ENCODE measurements at regions not wholly inside any gene's neighbourhood (a gene's known extent, or its start where the extent isn't known, plus 50 kb on each side); places are given as distances from the start of the nearest gene placed in this dataset.

DNA sequence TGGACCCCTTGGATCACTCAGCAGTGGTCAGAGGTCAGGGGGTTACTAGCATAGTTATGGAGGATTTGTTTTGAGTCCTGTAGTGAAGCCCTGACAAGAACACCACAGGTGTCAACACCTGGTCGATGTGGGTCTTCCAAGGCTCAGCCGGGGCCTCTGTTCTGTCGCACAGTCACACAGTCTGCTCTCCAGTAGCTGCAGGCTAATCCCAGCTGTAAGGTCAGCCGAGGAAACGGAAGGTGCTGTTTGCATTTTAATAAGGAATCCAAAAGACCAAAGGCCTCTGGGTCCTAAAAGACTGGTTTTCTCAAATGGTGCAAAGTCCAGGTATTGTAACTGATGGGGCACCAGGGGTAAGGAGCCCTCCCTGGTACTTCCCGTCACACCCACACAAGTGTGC, 71.7 kb downstream of the RPLP1 start:
- Mint-ChIP-seq H3K4me3 (no peak overlapping the region), H3K9me3 (no peaks in the 10 kb centered on the region)

GRCh38 chr15:69524814-69525213, 72.2 kb downstream of the RPLP1 start:
- peaks cover 22% of the 10 kb centered on the region for H3K27me3 Mint-ChIP-seq (ENCODE audit: low read depth)
- H3K9me3 Mint-ChIP-seq: no peaks in the 10 kb centered on the region
- H3K36me3 Mint-ChIP-seq (ENCODE audit: low read depth): no peaks in the 10 kb centered on the region
- no peak for TF ChIP-seq CTCF (conservative IDR thresholded peaks at IDR 0.05)
- H3K4me3 Mint-ChIP-seq: no peak overlapping the region
- DNase-seq (ENCODE audit: low read depth, low spot score): no peak
- no peak overlapping the region for H3K27ac Mint-ChIP-seq (ENCODE audit: unreplicated experiment)
- peaks cover 44% of the 10 kb centered on the region for H3K4me1 Mint-ChIP-seq

More for the DNA sequence above, 71.7 kb downstream of the RPLP1 start:
- H3K27me3 Mint-ChIP-seq (ENCODE audit: low read depth): peaks cover 20% of the 10 kb centered on the region
- DNase-seq (ENCODE audit: low read depth, low spot score): no peak
- TF ChIP-seq CTCF (conservative IDR thresholded peaks at IDR 0.05): no peak
- peaks cover 42% of the 10 kb centered on the region for H3K4me1 Mint-ChIP-seq
- no peaks in the 10 kb centered on the region for H3K36me3 Mint-ChIP-seq (ENCODE audit: low read depth)
- no peak overlapping the region for H3K27ac Mint-ChIP-seq (ENCODE audit: unreplicated experiment)

- Mint-ChIP-seq H3K27ac (ENCODE audit: unreplicated experiment) (no peak overlapping the region), H3K9me3 (no peaks in the 10 kb centered on the region), H3K4me3 (no peak overlapping the region), H3K36me3 (ENCODE audit: low read depth) (no peaks in the 10 kb centered on the region), H3K27me3 (ENCODE audit: low read depth) (peaks cover 27% of the 10 kb centered on the region), H3K4me1 (peaks cover 51% of the 10 kb centered on the region)
- no peak for TF ChIP-seq CTCF (conservative IDR thresholded peaks at IDR 0.05)
- no peak for DNase-seq (ENCODE audit: low read depth, low spot score)
Observed at GRCh38 chr15:69525543-69525942, 72.9 kb downstream of the RPLP1 start.

- no peaks in the 10 kb centered on the region for H3K9me3 Mint-ChIP-seq
- no peak overlapping the region for H3K4me3 Mint-ChIP-seq
- no peaks in the 10 kb centered on the region for H3K36me3 Mint-ChIP-seq (ENCODE audit: low read depth)
- peaks cover 30% of the 10 kb centered on the region for H3K27me3 Mint-ChIP-seq (ENCODE audit: low read depth)
- no peak for TF ChIP-seq CTCF (conservative IDR thresholded peaks at IDR 0.05)
- peaks cover 56% of the 10 kb centered on the region for H3K4me1 Mint-ChIP-seq
- no peak overlapping the region for H3K27ac Mint-ChIP-seq (ENCODE audit: unreplicated experiment)
- no peak for DNase-seq (ENCODE audit: low read depth, low spot score)
Observed at GRCh38 chr15:69526081-69527061, 73.8 kb downstream of the RPLP1 start.

DNA sequence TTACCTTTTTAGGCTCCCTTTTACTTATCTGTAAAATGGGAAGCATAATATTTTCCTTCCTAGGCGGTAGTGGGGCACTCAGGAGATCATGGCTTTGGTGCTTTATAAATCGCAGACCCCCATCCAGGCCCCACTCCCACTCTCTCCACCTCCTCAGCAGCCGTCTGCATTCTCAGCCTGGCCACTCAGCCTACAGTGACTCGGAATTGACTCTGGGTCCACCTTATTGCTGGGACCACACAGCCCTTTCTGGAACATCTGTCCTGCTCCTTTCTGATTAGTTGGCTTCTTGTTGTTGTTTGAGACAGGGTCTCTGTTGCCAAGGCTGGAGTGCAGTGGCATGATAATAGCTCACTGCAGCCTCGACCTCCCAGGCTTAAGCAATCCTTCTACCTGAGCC, 76.5 kb downstream of the RPLP1 start:
- TF ChIP-seq CTCF (conservative IDR thresholded peaks at IDR 0.05): no peak
- Mint-ChIP-seq H3K9me3 (no peaks in the 10 kb centered on the region), H3K36me3 (ENCODE audit: low read depth) (no peaks in the 10 kb centered on the region), H3K4me1 (peaks cover 54% of the 10 kb centered on the region), H3K27me3 (ENCODE audit: low read depth) (peaks cover 33% of the 10 kb centered on the region), H3K27ac (ENCODE audit: unreplicated experiment) (no peak overlapping the region), H3K4me3 (no peak overlapping the region)
- DNase-seq (ENCODE audit: low read depth, low spot score): no peak
